ENCODE measurements at regions not wholly inside any gene's neighbourhood (a gene's known extent, or its start where the extent isn't known, plus 50 kb on each side); places are given as distances from the start of the nearest gene placed in this dataset.

GRCh38 chr3:181976526-181976925 lies 264.8 kb downstream of the SOX2 start:
- TF ChIP-seq CTCF (IDR thresholded peaks at IDR 0.05; ENCODE audit: low read length) (no peak), EZH2 (IDR thresholded peaks at IDR 0.05; ENCODE audit: borderline replicate concordance, low read length) (no peak)

Measured in OCI-LY1 (cell line).